ENCODE measurements at regions not wholly inside any gene's neighbourhood (a gene's known extent, or its start where the extent isn't known, plus 50 kb on each side); places are given as distances from the start of the nearest gene placed in this dataset.

- no peak for DNase-seq (ENCODE audit: low spot score)
These were observed 59.3 kb upstream of the UBE2E1 start for GRCh38 chr3:23746441-23746840.

DNA sequence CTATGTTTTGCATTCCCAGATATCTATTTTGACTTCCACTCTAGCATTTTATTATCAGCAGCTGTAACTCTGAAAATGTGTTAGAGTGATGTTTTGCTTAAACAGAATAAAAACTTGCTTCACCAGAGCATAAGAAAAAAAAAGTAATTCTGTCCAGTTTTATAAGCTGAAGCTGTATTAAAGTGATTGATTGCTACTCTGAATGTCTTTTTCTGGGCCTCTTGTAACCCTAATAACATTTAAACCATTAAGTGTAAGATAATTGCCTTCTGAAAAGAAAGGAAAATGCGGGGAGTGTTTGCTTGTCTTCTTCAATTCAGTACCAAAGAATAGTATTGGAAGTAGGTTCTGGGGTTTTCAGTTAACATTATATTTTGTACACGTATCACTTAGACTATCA, 57.9 kb upstream of the UBE2E1 start:
- no peak for DNase-seq (ENCODE audit: low spot score)

GRCh38 chr3:23748398-23749110, 57.2 kb upstream of the UBE2E1 start:
- DNase-seq (ENCODE audit: low spot score), result no peak

DNA sequence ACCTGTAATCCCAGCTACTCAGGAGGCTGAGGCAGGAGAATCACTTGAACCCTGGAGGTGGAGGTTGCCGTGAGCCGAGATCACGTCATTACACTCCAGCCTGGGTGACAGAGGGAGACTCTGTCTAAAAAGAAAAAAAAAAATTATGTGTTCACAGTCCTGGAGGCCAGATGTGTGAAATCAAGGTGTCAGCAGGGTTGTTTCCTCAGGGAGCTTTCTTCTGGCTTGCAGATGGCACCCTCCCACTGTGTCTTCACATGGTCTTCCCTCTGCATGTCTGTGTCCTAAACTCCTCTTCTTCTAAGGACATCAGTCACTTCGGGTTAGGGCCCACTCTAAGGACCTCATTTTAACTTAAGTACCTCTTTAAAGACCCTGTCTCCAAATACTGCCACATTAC, 56.1 kb upstream of the UBE2E1 start:
- DNase-seq (ENCODE audit: low spot score), result no peak

GRCh38 chr3:23750573-23751210, 55.1 kb upstream of the UBE2E1 start:
- no peak for DNase-seq (ENCODE audit: low spot score)

DNA sequence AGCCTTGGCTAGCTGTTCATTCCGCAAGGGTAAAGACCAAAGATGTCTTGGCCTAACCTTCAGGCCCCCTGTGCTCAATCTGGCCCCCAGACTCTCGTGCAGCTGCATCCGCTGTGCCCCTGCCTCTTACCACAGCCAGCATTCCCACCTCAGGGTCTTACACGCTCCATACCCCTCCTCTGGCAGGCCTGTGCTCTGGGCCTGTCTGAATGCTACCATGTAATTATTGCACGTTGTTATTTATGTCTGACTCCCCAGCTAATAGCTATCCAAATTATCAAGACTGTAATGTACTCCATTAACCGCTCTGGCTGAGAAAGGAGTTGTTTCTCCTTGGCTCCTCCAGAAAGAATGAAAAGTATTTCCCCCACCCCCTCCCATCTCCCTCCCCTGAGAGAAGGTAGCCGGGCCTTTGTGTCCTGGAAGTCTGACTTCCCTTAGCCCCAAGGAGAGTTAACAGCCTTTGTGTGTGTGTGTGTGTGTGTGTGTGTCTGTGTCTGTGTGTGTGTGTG, 54.5 kb upstream of the UBE2E1 start:
- no peak for DNase-seq (ENCODE audit: low spot score)

GRCh38 chr3:23752126-23752525, 53.6 kb upstream of the UBE2E1 start:
- DNase-seq (ENCODE audit: low spot score), result no peak

DNA sequence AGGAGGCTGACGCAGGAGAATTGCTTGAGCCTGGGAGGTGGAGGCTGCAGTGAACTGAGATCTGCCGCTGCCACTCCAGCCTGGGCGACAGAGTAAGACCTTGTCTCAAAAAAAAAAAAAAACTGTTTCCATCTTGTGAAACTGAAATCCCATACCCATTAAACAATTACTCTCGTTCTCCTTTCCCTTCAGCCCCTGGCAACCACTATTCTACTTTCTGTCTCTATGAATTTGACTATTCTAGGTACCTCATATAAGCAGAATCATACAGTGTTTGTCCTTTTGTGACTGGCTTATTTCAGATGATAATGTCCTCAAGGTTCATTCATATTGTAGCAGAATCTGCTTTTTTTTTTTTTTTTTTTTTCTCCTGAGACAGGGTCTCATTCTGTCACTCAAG, 51.5 kb upstream of the UBE2E1 start:
- DNase-seq (ENCODE audit: low spot score), result no peak

All from NAMALWA (cell line).